HG02759 (cell line): ENCODE measurements at regions not wholly inside any gene's neighbourhood (a gene's known extent, or its start where the extent isn't known, plus 50 kb on each side); places are given as distances from the start of the nearest gene placed in this dataset.
"Not testable (repeated sequence)": the region's sequence is repeated elsewhere in the genome, so short reads cannot be mapped to it uniquely, and the experiment has no call there.

Experiments used
- ATAC-seq: cut with Tn5 transposase; IDR thresholded peaks from one replicate; pipeline ENCODE4 v1.9.1; 2021; ENCODE audit warnings: mild to moderate bottlenecking, moderate library complexity; ENCODE audit not compliant: unreplicated experiment

- no peak for ATAC-seq
Observed at GRCh38 chr9:74407166-74407565, 90.0 kb upstream of the RORB start.

GRCh38 chr9:74412236-74412979, 84.7 kb upstream of the RORB start:
- ATAC-seq = no peak

GRCh38 chr9:74413876-74414275, 83.3 kb upstream of the RORB start:
- no peak for ATAC-seq

- ATAC-seq = no peak
Observed at GRCh38 chr9:74414325-74414724, 82.8 kb upstream of the RORB start.

- no peak for ATAC-seq
Observed at GRCh38 chr9:74415995-74416394, 81.1 kb upstream of the RORB start.

GRCh38 chr9:74424488-74424887, 72.6 kb upstream of the RORB start:
- ATAC-seq = not testable (repeated sequence)

GRCh38 chr9:74431467-74431866, 65.7 kb upstream of the RORB start:
- ATAC-seq = no peak

- ATAC-seq = no peak
Observed at GRCh38 chr9:74443036-74443750, 53.9 kb upstream of the RORB start.

- no peak for ATAC-seq
Observed at GRCh38 chr9:74444369-74444768, 52.8 kb upstream of the RORB start.
